ENCODE measurements at regions not wholly inside any gene's neighbourhood (a gene's known extent, or its start where the extent isn't known, plus 50 kb on each side); places are given as distances from the start of the nearest gene placed in this dataset.

GRCh38 chr18:76757335-76757734 is 65.0 kb upstream of the ZNF236 start:
- TF ChIP-seq USF2 (IDR thresholded peaks at IDR 0.05; ENCODE audit: borderline replicate concordance, low read depth, low read length) = no peak
- no peak for TF ChIP-seq REST (IDR thresholded peaks at IDR 0.05; ENCODE audit: low read depth, low read length)
- no peak for TF ChIP-seq CTCF (IDR thresholded peaks at IDR 0.05)
- TF ChIP-seq RCOR1 (IDR thresholded peaks at IDR 0.05; ENCODE audit: low read length) = no peak
- no peak for TF ChIP-seq SMC3 (IDR thresholded peaks at IDR 0.05; ENCODE audit: low read depth, low read length)
- no peak for TF ChIP-seq EP300 (IDR thresholded peaks at IDR 0.05; ENCODE audit: borderline replicate concordance in 1 of 2, low read depth in 1 of 2, low read length in 1 of 2)
- no peak for TF ChIP-seq ELF1 (IDR thresholded peaks at IDR 0.05)
- TF ChIP-seq SIN3A (IDR thresholded peaks at IDR 0.05; ENCODE audit: borderline replicate concordance, low read depth, low read length) = no peak
- TF ChIP-seq YY1 (IDR thresholded peaks at IDR 0.05; ENCODE audit: low read depth) = no peak
- TF ChIP-seq, protein P1, sequence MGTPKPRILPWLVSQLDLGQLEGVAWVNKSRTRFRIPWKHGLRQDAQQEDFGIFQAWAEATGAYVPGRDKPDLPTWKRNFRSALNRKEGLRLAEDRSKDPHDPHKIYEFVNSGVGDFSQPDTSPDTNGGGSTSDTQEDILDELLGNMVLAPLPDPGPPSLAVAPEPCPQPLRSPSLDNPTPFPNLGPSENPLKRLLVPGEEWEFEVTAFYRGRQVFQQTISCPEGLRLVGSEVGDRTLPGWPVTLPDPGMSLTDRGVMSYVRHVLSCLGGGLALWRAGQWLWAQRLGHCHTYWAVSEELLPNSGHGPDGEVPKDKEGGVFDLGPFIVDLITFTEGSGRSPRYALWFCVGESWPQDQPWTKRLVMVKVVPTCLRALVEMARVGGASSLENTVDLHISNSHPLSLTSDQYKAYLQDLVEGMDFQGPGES (IDR thresholded peaks at IDR 0.05; ENCODE audit: low read depth, low read length) = no peak

All from SK-N-SH (cell line).